Activated T-helper 1 cell treated with anti-CD3 and anti-CD28 coated beads, Interleukin-12 subunit alpha, Interleukin-12 subunit beta, Interleukin-2, Interleukin-4 antibody, amounts not matched to agents 30 ng/mL and 10 ng/mL and 1 ng/mL, durations not matched to agents 14 hours and 24 hours and 36 hours (primary cell): ENCODE measurements at regions not wholly inside any gene's neighbourhood (a gene's known extent, or its start where the extent isn't known, plus 50 kb on each side); places are given as distances from the start of the nearest gene placed in this dataset.

ENCODE experiments used
- DNase-seq: peaks from one replicate; pipeline ENCODE4 v3.0.0; 2021; ENCODE audit warnings: low spot score
- H3K27ac Mint-ChIP-seq: one replicate; pipeline ENCODE4 v1.8.0; 2021; ENCODE audit warnings: mild to moderate bottlenecking, mixed read lengths
- H3K27me3 Mint-ChIP-seq: one replicate; pipeline ENCODE4 v1.8.0; 2022; ENCODE audit warnings: mild to moderate bottlenecking, moderate library complexity, mixed read lengths; ENCODE audit not compliant: insufficient read depth
- H3K36me3 Mint-ChIP-seq: one replicate; pipeline ENCODE4 v1.8.0; 2021; ENCODE audit warnings: low read depth, mixed read lengths
- H3K4me1 Mint-ChIP-seq: one replicate; pipeline ENCODE4 v1.8.0; 2021; ENCODE audit warnings: low read depth, mixed read lengths
- H3K4me3 Mint-ChIP-seq: one replicate; pipeline ENCODE4 v1.8.0; 2021; ENCODE audit warnings: mild to moderate bottlenecking, moderate library complexity, mixed read lengths
- H3K9me3 Mint-ChIP-seq: one replicate; pipeline ENCODE4 v1.8.0; 2021; ENCODE audit warnings: mixed read lengths
- intact Hi-C: fragments of 100-400 bp; cut with micrococcal nuclease; formaldehyde crosslinking; loops from one replicate; pipeline ENCODE4 v1.15.1; 2024

DNA sequence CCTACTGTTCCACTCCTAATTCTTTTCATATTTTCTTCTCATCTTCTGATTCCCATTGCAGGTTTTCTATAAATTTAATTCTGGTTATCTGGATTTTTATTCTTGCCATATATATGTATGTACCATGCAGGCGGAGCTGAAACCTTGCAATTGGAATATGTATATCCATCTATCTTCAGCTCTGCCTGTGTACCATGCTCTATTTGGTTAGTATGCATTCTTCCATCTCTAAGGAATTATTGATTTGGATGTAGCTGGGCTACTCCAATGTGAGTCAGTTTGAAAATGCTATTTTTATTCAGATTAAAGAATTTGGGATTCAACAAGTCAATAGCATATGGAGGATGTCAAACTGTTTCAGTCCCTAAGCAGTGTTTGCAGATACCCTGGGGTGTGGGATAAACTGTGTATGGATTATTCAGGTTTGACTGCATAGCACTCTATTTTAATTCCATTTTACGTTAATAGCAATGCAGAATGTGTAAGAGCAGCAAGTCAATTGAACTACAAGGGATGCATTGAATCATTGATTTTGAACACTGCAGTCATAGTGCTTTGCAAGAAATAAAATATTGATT is 528.1 kb upstream of the FZD8 start:
- H3K4me1 Mint-ChIP-seq: no peaks in the 10 kb centered on the region
- no peaks in the 10 kb centered on the region for H3K9me3 Mint-ChIP-seq
- no peaks in the 10 kb centered on the region for H3K36me3 Mint-ChIP-seq
- no peak for DNase-seq
- H3K27me3 Mint-ChIP-seq: no peaks in the 10 kb centered on the region
- intact Hi-C loops: no loop called here
- no peak overlapping the region for H3K27ac Mint-ChIP-seq
- H3K4me3 Mint-ChIP-seq: no peak overlapping the region

GRCh38 chr10:36168777-36169176 is 526.7 kb upstream of the FZD8 start:
- H3K4me1 Mint-ChIP-seq: no peaks in the 10 kb centered on the region
- no peak for DNase-seq
- H3K4me3 Mint-ChIP-seq: no peak overlapping the region
- no peak overlapping the region for H3K27ac Mint-ChIP-seq
- intact Hi-C loops: no loop called here
- H3K36me3 Mint-ChIP-seq: no peaks in the 10 kb centered on the region
- H3K27me3 Mint-ChIP-seq: no peaks in the 10 kb centered on the region
- no peaks in the 10 kb centered on the region for H3K9me3 Mint-ChIP-seq

- no peaks in the 10 kb centered on the region for H3K27me3 Mint-ChIP-seq
- H3K9me3 Mint-ChIP-seq: no peaks in the 10 kb centered on the region
- H3K4me1 Mint-ChIP-seq: no peaks in the 10 kb centered on the region
- intact Hi-C loops: no loop called here
- H3K27ac Mint-ChIP-seq: no peak overlapping the region
- DNase-seq: no peak
- no peaks in the 10 kb centered on the region for H3K36me3 Mint-ChIP-seq
- no peak overlapping the region for H3K4me3 Mint-ChIP-seq
These were observed 522.7 kb upstream of the FZD8 start for GRCh38 chr10:36164556-36165504.

DNA sequence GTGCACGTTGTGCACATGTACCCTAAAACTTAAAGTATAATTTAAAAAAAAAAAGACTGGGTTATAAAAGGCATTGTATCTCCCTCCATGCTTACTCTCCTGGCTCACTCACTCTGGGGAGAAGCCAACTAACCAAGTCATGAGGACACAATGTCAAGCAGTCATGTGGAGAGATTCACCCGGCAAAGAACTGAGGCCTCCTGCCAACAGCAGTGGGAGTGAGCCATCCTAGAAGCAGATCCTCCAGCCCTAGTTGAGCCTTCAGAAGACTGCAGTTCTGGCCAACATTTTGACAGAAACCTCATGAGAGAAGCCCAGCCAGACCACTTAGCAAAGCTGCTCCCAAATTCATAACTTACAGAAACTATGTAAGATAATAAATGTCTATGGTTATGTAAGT is 521.7 kb upstream of the FZD8 start:
- intact Hi-C loops: no loop called here
- Mint-ChIP-seq H3K4me1 (no peaks in the 10 kb centered on the region), H3K27me3 (no peaks in the 10 kb centered on the region), H3K36me3 (no peaks in the 10 kb centered on the region), H3K27ac (no peak overlapping the region), H3K4me3 (no peak overlapping the region), H3K9me3 (no peaks in the 10 kb centered on the region)
- no peak for DNase-seq

DNA sequence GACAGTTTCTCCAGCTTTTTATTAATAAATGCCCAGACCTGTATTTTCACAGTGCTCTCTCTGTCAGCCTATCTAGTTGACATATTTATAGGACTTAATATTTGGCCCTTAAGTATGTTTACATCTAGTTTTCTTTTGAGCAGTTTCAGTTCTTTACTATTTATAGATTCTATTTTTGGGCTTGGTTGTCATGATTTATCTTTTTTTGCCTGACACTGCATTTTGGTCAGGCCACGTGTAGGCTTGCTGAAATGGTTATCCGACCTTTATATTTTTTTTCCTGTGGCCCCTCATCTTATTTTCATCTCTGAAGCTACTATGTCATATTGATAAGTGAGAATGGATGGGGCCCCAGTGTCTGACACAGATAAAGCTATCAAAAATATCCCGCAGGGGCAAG is 515.4 kb upstream of the FZD8 start:
- Mint-ChIP-seq H3K4me3 (no peak overlapping the region), H3K36me3 (no peaks in the 10 kb centered on the region), H3K4me1 (no peaks in the 10 kb centered on the region), H3K27ac (no peak overlapping the region), H3K9me3 (no peaks in the 10 kb centered on the region), H3K27me3 (no peaks in the 10 kb centered on the region)
- no peak for DNase-seq
- intact Hi-C loops: no loop called here

DNA sequence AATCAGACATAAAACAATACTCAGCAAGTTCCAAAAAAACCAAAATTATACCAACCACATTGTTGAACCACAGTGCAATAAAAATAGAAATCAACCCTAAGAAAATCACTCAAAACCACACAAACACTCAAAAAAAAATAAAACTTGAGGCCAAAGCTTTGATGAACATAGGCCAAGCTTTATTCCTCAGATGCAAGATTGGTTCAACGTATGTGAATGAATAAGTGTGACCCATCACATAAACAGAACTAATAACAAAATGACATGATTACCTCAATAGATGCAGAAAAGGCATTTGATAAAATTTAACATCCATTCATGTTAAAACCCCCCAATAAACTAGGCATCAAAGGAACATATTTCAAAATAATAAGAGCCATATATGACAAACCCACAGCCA is 506.1 kb upstream of the FZD8 start:
- no peak overlapping the region for H3K27ac Mint-ChIP-seq
- no peaks in the 10 kb centered on the region for H3K27me3 Mint-ChIP-seq
- H3K4me3 Mint-ChIP-seq: no peak overlapping the region
- no peaks in the 10 kb centered on the region for H3K4me1 Mint-ChIP-seq
- intact Hi-C loops: no loop called here
- no peaks in the 10 kb centered on the region for H3K36me3 Mint-ChIP-seq
- H3K9me3 Mint-ChIP-seq: no peaks in the 10 kb centered on the region
- DNase-seq: no peak

DNA sequence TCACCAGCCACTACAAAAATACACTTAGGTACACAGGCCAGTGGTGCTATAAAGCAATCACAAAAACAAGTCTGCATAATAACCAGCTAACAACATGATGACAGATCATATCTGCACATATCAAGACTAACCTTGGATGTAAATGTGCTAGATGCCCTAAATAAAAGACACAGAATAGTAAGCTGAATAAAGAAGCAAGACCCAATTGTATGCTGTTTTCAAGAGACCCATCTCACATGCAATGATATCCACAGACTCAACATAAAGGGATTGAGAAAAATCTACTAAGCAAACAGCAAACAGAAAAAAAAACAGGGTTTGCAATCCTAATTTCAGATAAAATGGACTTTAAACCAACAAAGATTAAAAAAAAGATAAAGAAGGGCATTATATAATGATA is 505.4 kb upstream of the FZD8 start:
- Mint-ChIP-seq H3K27me3 (no peaks in the 10 kb centered on the region), H3K9me3 (no peaks in the 10 kb centered on the region), H3K27ac (no peak overlapping the region), H3K4me1 (no peaks in the 10 kb centered on the region), H3K36me3 (no peaks in the 10 kb centered on the region), H3K4me3 (no peak overlapping the region)
- DNase-seq: no peak
- intact Hi-C loops: no loop called here

GRCh38 chr10:36141856-36142560 is 499.9 kb upstream of the FZD8 start:
- DNase-seq: no peak
- H3K4me1 Mint-ChIP-seq: no peaks in the 10 kb centered on the region
- H3K27ac Mint-ChIP-seq: no peak overlapping the region
- intact Hi-C loops: no loop called here
- no peak overlapping the region for H3K4me3 Mint-ChIP-seq
- no peaks in the 10 kb centered on the region for H3K36me3 Mint-ChIP-seq
- no peaks in the 10 kb centered on the region for H3K27me3 Mint-ChIP-seq
- no peaks in the 10 kb centered on the region for H3K9me3 Mint-ChIP-seq

DNA sequence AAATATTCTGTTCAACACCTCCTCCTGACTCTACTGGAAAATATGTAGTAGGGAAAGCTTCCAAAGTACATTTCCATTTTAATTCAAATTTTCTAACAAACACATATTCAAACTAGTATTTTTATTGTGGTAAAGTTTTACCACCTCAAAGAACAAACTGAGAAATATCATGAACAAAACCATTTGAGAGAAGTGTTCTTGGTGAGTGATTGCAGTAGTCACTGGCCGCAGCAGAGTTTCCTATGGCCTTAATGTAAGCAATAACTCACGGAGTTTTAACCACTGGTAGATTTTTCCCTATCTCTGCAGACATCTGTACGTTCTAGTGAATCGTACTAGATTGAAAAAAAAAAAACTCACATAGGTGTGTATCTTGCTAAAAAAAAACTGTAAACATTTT is 487.0 kb upstream of the FZD8 start:
- intact Hi-C loops: no loop called here
- DNase-seq: no peak
- Mint-ChIP-seq H3K27me3 (no peaks in the 10 kb centered on the region), H3K4me3 (no peak overlapping the region), H3K9me3 (peaks cover 10% of the 10 kb centered on the region), H3K27ac (no peak overlapping the region), H3K4me1 (no peaks in the 10 kb centered on the region), H3K36me3 (no peaks in the 10 kb centered on the region)

GRCh38 chr10:36126076-36126475 is 484.0 kb upstream of the FZD8 start:
- intact Hi-C loops: no loop called here
- Mint-ChIP-seq H3K9me3 (peaks cover 10% of the 10 kb centered on the region), H3K27me3 (no peaks in the 10 kb centered on the region), H3K4me3 (no peak overlapping the region), H3K27ac (no peak overlapping the region), H3K36me3 (no peaks in the 10 kb centered on the region), H3K4me1 (no peaks in the 10 kb centered on the region)
- DNase-seq: no peak

- no peak overlapping the region for H3K4me3 Mint-ChIP-seq
- DNase-seq: no peak
- H3K27ac Mint-ChIP-seq: no peak overlapping the region
- intact Hi-C loops: no loop called here
- no peaks in the 10 kb centered on the region for H3K27me3 Mint-ChIP-seq
- no peaks in the 10 kb centered on the region for H3K4me1 Mint-ChIP-seq
- H3K9me3 Mint-ChIP-seq: peaks cover 3% of the 10 kb centered on the region
- no peaks in the 10 kb centered on the region for H3K36me3 Mint-ChIP-seq
These were observed 477.4 kb upstream of the FZD8 start for GRCh38 chr10:36119455-36119854.

- Mint-ChIP-seq H3K4me1 (no peaks in the 10 kb centered on the region), H3K4me3 (no peak overlapping the region), H3K27me3 (no peaks in the 10 kb centered on the region), H3K36me3 (no peaks in the 10 kb centered on the region), H3K27ac (no peak overlapping the region), H3K9me3 (peaks cover 3% of the 10 kb centered on the region)
- no peak for DNase-seq
- intact Hi-C loops: no loop called here
These were observed 476.2 kb upstream of the FZD8 start for GRCh38 chr10:36118314-36118713.

GRCh38 chr10:36117890-36118289 is 475.8 kb upstream of the FZD8 start:
- Mint-ChIP-seq H3K27ac (no peak overlapping the region), H3K4me1 (no peaks in the 10 kb centered on the region), H3K9me3 (peaks cover 3% of the 10 kb centered on the region), H3K36me3 (no peaks in the 10 kb centered on the region), H3K4me3 (no peak overlapping the region), H3K27me3 (no peaks in the 10 kb centered on the region)
- DNase-seq: no peak
- intact Hi-C loops: no loop called here
